PFSK-1 (cell line): ENCODE measurements at regions not wholly inside any gene's neighbourhood (a gene's known extent, or its start where the extent isn't known, plus 50 kb on each side); places are given as distances from the start of the nearest gene placed in this dataset.

Source experiments
- FOXP2 ChIP-seq: optimal IDR thresholded peaks from 2 replicates; pipeline ENCODE3; 2011; ENCODE audit warnings: borderline replicate concordance, control low read depth, inconsistent platforms; ENCODE audit not compliant: insufficient read depth; ENCODE audit errors: extremely low read length, extremely low read depth
- POLR2AphosphoS5 ChIP-seq: IDR thresholded peaks from 2 replicates; pipeline ENCODE4 v1.6.1; 2012; ENCODE audit warnings: low read depth, mild to moderate bottlenecking, control low read depth, low read length, moderate library complexity
- SIN3A ChIP-seq: IDR thresholded peaks from 2 replicates; pipeline ENCODE4 v1.6.1; 2012; ENCODE audit warnings: mild to moderate bottlenecking, low read length, moderate library complexity, borderline replicate concordance; ENCODE audit not compliant: insufficient read depth
- TAF1 ChIP-seq: IDR thresholded peaks from 2 replicates; pipeline ENCODE4 v1.6.1; 2012; ENCODE audit warnings: low read length, control low read depth, borderline replicate concordance; ENCODE audit not compliant: insufficient read depth
- TF ChIP-seq, protein P1 (sequence below), 2 experiments: IDR thresholded peaks; 2 replicates each; pipeline versions ENCODE4 v1.6.1 to v1.8.0; 2011 to 2012; ENCODE audit warnings: low read depth in 2 of 2, low read length in 2 of 2, control low read depth in 1 of 2, inconsistent platforms in 1 of 2, mild to moderate bottlenecking in 1 of 2, moderate library complexity in 1 of 2; ENCODE audit not compliant: insufficient read depth in 1 of 2

DNA sequence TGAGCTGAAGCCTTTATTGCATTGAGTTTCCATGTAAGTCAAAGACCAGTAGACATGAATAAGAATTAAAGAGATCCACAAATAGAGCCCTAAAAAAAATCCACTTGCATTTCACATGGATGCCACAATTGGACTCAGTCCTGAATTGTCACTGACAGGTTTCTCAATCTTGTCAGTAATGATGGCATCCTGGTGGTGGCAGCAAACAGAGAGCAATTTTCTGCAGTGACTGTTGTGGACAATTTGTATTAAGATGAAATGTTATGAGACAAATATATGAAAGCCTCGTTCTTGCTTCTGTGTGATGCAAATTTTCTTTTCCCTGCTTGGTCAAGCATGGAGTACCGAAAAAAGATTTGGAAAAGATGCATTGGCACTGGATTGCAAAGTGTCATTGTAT is 278.9 kb downstream of the SAMD5 start:
- no peak for TF ChIP-seq POLR2AphosphoS5
- TF ChIP-seq TAF1, result no peak
- no peak for TF ChIP-seq SIN3A
- TF ChIP-seq, protein P1, sequence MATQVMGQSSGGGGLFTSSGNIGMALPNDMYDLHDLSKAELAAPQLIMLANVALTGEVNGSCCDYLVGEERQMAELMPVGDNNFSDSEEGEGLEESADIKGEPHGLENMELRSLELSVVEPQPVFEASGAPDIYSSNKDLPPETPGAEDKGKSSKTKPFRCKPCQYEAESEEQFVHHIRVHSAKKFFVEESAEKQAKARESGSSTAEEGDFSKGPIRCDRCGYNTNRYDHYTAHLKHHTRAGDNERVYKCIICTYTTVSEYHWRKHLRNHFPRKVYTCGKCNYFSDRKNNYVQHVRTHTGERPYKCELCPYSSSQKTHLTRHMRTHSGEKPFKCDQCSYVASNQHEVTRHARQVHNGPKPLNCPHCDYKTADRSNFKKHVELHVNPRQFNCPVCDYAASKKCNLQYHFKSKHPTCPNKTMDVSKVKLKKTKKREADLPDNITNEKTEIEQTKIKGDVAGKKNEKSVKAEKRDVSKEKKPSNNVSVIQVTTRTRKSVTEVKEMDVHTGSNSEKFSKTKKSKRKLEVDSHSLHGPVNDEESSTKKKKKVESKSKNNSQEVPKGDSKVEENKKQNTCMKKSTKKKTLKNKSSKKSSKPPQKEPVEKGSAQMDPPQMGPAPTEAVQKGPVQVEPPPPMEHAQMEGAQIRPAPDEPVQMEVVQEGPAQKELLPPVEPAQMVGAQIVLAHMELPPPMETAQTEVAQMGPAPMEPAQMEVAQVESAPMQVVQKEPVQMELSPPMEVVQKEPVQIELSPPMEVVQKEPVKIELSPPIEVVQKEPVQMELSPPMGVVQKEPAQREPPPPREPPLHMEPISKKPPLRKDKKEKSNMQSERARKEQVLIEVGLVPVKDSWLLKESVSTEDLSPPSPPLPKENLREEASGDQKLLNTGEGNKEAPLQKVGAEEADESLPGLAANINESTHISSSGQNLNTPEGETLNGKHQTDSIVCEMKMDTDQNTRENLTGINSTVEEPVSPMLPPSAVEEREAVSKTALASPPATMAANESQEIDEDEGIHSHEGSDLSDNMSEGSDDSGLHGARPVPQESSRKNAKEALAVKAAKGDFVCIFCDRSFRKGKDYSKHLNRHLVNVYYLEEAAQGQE (IDR thresholded peaks at IDR 0.05; ENCODE audit: insufficient read depth in 1 of 2, low read depth in 2 of 2, low read length in 2 of 2), result no peak
- TF ChIP-seq FOXP2, result no peak
